ENCODE measurements at regions not wholly inside any gene's neighbourhood (a gene's known extent, or its start where the extent isn't known, plus 50 kb on each side); places are given as distances from the start of the nearest gene placed in this dataset.

DNA sequence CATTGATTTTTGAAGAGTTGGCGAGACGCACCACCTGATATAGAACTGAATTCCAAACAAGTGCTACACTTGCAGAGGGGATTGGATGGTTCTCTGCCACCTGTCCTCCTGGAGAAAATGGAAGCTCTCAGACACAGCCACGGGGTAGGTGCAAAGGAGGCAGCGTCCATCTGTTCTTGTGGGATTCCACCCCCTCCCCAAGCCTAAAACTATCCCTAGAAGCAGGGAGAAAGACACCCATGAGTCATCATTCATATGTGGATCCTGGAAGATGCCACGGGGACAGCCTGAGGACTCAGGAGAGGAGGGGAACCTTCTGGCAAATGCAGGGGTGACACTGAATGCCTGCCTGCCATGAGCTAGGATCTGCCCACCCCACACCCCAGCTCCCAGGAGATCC lies 171.3 kb upstream of the CST7 start:
- no peak for DNase-seq (ENCODE audit: low read depth, low spot score)

DNA sequence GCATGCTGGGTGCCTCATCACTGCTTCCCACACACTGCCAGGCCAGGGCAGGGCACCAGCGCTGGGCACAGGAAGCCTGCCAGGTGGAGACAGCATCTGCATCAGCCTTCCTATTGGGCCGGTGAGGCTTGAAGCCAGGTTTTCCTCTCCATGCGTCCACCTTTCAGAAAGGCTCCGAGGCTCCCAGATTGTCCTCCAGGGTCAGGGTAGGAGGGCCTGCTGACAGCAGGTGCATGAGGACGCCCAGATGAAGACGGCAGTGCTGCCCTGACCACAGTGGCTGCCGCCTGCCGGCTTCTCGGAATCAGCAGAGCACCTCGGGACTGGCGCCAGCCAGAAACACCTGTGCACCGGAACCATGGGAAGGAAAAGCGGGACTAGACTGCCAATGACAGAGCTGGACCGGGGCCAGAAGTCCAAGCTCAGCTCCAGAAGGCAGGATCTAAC lies 170.5 kb upstream of the CST7 start:
- DNase-seq (ENCODE audit: low read depth, low spot score) = no peak

DNA sequence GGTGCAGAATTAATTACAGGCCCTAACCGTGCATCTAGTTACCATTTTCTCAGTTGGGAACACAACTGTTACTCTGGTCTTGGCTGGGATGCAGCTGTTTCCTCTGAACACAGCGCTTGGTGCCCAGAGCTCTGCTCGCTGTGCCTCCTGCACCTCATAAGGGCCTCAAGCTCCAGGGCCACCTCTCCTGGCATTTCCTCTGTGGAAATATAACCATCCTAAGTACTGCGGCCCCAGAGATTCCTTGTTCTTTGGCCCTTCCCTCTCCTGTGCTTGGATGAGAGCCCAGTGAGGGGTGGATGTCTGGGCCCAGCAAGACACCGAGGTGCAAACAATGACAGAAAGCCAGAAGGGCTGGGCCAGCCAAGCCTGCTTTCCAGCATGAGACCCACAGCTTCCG lies 169.9 kb upstream of the CST7 start:
- DNase-seq (ENCODE audit: low read depth, low spot score) = no peak

DNA sequence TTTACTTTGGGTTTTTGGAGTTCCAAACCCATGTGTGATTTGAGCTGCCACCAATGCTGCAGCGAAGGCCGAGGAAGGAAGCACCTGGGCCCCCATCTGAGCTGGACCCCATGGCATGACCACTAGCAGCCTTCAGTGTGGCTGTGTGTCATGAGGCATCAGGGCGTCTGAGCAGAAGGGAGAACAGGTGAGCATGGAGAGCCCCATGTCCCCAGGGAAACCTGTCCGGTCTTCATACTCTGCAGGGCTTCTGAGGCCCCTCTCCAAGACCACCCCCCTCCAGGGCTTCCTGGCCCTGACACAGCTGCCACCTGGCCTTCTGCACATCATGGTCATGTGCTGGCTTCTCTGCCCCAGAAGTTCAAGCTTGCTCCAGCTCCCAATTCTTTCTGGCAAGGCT lies 169.1 kb upstream of the CST7 start:
- DNase-seq (ENCODE audit: low read depth, low spot score) = no peak

DNA sequence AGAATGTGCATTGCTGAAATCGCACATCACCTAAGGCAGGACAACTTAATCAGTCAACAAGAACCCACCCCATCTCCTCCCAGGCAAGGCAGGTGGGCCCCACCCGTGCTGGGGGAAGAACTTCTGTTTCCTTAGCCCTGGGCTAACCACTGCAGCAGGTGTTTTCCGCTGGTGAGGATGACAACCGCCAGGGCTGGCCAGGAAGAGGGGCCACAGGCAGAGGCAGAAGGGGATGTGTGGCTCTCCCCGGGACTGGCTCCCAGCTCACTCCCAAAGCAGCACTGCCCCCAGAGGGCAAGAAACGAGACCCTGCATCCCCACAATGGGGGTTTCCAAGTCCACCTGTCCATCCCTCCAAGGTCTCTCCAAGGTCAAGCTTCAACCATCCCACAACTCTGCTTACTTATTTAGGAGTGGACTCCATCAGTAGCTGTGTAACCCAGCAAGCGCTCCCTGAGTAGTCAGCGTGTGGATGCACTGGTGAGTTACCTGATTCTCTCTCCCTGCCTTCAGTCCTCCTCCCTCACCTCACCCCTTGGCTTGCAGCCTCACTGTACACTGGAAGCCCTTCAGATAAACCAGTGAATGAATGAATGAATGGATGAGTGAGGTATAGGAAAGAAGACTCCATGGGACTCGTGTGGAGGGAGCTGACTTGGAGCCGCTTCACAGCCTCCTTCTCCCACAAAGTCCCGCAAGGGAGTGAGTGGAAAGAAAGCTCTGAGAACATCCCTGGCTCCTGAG lies 168.2 kb upstream of the CST7 start:
- DNase-seq (ENCODE audit: low read depth, low spot score) = no peak

DNA sequence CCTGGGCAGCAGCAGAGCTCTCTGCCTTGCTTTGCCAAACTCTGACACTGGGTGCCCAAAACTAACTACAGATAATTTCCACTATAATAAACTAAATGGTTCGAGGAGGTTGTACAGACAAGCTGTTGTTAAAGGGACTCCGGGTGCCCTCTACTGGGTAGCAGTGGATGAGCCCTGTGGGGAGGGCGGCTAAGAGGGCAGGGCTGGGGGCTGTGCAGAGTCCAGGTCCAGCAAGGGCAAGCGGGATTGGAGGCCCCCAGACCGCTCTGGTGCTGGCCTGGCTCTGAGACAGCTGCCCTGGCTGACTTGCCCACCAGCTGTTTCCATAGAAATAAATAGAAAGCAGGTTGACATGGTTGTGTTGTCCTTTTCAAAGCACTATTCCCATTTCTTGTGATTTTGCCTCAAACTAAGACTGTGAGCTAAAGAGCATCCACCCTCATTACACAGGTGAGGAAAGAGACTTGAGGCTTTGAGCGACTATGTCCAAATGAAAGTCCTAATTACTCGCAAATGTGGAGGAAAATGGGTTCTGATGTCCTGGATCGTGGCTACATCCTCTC lies 167.6 kb upstream of the CST7 start:
- DNase-seq (ENCODE audit: low read depth, low spot score) = no peak

DNA sequence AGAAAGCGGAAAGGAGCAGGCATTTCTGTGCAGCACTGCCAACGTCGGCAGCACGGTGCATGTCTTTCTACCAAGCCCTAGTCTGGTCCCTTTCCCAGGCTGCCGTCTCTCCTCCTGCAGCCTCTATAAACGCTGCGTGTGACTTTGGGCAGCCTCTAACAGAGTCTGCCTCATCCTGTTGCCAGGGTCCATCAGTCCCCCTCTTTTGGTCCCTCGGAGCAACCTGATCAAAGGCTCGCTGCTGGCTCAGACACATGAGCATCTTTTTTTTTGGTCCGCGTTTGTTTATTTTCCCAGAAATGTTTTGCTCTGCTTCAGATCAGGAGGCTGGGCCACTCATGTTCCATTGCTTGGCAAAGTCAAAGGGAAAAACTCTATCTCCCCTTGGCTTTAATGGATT lies 166.8 kb upstream of the CST7 start:
- no peak for DNase-seq (ENCODE audit: low read depth, low spot score)

DNA sequence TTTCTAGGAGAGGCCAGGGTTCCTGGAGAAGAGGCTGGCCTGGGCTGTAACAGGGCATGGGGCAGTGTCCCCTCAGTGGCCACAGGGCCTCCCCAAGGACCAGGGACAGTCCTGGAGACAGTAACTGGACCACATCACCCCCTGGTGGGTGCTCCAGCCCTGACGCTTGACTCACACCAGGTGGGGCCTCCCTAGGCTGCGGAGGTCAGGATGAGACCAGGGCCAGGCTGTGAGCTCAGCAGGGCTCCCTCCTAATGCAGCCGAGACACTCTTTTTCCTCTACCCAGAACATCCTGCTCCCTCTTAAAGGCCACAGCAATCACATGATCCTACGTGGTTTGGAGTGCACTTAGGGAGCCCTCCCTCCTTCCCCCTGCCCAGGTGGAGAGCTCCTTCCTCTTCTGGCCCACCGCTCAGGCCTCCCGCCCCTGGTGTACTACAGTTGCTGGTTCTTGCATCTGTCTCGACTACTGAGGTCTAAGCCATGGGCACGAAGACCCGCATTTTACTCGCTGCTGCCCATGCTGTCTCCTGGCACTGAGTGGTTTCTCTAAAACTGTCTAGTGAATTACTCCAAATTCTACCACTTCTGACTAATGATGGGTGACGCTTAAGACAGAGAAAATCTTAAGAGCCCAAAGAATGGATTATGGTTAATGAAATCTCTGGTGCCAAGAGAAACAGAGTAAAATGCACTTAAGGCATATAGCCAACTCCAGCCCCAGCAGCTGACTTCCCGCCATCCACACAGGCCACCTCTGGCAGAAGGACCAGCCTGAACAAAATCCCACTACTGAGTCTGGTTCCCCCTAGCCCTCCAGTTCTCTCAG lies 166.1 kb upstream of the CST7 start:
- no peak for DNase-seq (ENCODE audit: low read depth, low spot score)

DNA sequence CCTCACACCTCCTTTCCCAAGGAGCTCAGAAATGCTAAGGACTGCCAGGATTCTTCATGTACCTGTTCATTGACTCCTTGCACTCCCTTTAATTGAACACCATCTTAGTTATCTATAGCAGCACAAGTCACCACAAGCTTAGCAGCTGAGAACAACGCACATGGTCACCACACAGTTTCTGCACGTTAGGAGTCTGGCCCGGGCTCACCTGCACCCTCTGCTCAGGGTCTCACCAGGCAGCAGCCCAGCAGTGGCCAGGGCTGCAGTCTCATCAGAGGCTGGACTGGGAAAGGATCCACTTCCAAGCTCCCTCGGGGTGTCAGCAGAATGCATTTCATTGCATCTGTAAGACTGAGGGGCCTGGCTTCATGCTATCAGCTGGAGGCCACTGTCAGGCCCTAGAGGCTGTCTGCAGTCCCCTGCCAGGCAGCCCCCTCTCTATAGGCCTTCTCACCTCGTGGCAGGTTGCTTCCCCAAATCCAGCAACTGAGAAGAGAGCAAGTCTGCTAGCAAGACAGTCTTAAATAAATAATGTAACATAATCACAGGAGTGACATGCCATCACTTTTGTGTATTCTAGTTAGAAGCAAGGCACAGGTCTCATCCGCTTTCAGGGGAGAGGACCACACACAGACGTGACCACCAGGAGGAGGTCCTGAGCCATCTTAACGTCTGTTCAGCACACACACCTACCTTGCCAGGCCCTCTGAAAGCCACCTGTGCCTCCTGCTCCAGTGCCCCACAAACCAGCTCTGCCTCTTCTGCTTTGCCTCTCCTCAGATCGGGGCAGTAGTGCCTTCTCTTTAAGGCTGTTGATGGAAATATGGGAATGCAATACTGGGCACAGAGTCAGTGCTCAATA lies 165.2 kb upstream of the CST7 start:
- no peak for DNase-seq (ENCODE audit: low read depth, low spot score)

DNA sequence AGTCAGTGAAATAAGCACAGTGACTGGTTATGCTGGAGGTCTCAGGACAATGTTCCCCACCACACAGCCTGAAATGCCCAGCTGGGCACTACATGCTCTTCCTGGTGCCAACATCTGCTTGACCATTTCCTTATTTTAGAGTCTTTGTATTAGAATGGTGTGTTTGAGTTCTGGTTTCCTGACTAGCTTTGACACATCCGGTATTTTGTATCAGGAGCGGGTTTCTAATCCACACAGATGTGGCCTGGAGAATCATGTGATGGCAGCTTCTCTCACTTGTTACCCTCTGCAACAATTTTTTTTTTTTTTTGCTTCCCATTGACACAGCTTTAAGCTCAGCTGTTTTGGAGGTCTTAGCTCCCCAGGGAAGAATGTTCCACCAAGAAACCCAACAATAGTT lies 164.5 kb upstream of the CST7 start:
- DNase-seq (ENCODE audit: low read depth, low spot score) = no peak

DNA sequence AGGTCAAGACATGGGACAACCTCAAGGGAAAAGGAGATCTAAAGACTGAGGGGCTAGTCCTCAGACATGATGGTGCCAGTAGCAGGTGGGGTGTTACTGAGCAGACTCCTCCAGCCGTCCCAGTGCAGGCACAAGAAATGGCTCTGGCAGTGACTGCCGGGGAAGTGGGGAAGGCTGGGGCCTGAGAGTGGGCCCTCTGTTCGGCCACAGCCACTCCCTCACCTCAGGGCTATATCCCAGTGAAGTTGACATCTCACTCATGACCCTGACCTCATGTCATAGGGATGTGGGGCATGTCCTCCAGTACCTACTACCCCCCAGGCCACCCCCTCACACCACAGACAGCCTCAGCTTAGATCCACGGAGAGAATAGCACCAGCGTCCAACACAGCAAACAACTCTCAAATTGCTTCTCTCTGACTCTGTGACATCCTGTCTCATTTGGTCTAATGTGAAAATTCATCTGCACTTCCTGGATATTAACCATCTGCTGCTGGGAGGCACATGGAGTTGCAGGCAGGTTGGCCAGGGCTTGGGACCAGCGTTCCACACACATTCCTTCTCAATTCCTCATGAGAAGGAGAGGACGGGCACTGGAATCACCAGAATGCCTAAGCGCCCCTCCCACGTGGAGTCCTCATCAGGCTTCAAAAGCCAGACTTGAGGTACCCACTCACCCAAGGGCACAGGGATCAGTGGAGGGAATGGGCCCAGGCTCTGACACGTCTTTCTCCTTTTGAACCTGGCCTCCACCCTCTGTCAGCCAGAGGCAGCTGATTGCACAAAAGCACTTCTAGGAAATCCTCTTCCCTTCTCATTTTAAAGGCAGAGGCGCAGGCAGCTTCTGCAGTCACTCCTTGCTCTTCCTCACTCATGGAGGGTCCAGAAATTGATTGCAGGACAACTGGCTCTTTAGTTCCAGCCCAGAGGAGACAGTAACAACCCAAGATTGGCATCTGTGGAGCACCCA lies 163.6 kb upstream of the CST7 start:
- DNase-seq (ENCODE audit: low read depth, low spot score) = no peak

DNA sequence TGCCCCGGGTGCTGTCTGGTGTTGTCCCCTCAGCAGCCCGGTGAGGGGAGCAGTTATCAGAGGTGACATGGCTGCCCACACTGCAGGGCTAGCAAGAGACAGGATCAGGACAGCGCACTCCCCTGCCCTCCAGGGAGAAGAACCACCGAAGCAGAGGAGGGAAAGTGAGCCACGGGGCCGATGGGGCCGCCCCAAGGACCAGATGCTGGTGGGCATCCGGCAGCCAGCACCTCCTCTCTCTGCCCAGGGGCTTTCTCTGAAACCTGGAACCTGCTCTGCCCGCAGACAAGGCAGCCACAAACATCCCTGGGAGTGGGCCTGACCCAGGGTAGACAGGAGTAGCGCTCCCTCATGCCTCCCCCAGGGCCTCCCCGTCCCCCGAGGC lies 163.0 kb upstream of the CST7 start:
- DNase-seq (ENCODE audit: low read depth, low spot score) = no peak

DNA sequence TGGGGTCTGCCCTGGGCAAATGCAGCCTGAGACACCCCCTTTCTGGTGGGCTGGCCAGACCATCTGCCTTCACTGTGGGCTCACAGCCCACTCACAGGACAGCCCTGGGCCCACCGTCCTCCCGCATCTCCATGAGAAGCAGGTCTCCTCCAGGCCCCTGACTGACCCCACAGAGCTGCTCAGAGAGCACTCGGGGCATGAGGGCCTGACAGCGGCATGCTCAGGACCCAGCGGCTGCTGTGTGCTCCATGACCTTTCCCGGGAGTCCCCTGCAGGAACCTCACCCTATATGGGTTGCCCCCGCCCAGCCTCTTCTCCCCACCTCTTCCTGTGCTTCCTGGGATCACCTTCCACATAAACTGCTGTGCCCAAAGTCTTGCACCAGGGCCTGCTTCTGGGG lies 162.4 kb upstream of the CST7 start:
- DNase-seq (ENCODE audit: low read depth, low spot score) = no peak

DNA sequence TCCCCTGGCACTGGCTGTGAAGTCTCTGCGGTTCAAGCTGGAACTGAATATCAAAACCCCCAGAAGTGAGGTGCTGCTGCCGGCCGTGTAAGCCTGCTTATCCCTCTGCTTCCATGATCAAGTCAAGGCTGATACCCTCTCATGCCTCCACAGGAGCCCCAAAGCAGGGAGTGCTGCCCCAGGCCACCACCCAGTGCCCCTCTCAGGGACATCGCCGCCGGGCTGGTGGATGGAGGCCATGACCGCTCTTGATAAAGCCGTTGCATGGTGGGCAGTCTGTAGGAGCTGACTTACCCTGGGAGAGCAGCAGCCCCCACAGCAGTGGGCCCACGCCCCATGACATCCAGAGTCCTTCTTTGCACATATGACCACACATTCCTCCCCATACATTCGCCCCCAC lies 162.0 kb upstream of the CST7 start:
- DNase-seq (ENCODE audit: low read depth, low spot score) = no peak

DNA sequence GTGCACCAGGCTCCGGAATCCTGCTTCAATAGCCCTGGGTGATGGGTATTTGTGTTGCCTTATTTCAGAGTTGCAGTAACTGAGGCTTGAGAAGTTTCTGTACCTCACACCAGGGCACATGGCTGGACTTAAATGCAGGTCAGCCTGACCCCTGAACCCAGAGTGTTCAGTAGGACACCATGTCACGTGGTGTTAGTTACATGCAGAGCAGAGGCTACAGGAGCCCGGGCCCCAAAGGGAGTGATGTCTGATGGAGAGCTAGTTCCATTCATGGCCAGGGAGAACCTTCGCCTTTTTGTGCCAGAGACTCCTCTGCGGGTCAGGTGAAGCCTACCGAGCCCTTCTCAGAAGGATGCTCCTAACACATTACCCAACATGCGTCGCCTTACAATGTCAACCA lies 161.4 kb upstream of the CST7 start:
- no peak for DNase-seq (ENCODE audit: low read depth, low spot score)

DNA sequence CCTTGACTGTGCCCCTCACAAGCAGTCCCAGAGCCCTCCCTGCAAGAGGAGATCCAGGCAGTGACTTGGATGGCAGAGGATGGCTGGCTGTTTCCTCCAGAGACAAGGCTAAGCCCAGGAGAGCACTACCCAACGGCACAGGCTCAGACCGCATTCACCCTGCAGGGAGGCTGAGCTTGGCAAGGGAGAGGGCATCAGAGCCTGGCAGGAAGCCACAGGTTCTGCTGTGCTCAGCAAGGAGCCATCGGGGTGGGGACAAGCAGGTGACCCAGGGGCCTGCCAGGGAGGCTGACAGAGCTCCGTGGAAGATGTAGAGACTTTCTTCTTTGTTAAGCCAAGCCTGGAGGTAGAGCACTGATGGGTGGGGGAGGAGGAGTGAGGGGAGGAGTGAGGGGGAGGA lies 159.2 kb upstream of the CST7 start:
- no peak for DNase-seq (ENCODE audit: low read depth, low spot score)

DNA sequence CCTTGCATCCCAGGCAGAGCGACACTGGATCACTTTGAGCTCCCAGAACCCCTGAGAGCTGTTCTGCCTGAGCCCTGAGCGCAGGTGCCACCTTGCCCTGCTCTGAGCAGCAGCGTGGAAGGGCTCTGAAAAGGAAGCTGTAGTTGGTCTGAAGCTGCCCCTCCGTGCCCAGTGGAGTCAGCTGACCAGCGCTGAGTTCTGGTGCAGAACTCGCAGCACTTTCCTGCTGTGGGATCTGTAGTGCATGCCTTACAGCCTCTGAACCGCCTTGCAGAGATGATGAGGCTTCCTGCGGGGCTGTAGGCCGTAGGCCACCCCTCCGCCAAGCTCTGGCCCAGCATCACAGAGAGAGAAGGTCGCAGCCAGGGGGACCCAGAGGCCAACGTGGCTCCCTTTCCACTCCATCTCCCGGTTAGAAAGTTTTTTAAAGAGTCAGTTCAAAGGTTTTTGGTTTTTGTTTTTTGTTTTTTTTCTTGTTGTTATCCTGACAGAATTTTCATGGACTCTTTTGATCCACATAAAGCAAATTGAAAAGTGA lies 158.3 kb upstream of the CST7 start:
- DNase-seq (ENCODE audit: low read depth, low spot score) = no peak

DNA sequence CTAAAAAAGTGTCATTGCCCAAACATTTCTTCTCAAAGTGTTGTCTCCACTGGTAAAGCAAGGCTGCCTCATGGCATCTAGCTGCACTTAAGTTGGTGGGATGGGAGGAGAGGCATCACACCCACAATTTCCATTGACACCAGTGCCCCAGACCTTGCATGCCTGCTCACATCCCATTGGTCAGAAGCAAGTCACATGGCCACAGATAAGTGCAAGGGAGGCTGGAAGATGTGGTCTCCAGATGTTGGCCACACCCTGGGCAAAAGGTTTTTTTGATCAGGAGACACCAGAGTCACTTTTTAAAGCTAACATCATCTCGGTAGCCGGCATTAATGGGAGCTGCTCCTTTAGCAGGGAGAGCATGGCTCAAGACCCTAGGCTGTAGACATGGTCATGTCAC lies 157.1 kb upstream of the CST7 start:
- DNase-seq (ENCODE audit: low read depth, low spot score) = no peak

DNA sequence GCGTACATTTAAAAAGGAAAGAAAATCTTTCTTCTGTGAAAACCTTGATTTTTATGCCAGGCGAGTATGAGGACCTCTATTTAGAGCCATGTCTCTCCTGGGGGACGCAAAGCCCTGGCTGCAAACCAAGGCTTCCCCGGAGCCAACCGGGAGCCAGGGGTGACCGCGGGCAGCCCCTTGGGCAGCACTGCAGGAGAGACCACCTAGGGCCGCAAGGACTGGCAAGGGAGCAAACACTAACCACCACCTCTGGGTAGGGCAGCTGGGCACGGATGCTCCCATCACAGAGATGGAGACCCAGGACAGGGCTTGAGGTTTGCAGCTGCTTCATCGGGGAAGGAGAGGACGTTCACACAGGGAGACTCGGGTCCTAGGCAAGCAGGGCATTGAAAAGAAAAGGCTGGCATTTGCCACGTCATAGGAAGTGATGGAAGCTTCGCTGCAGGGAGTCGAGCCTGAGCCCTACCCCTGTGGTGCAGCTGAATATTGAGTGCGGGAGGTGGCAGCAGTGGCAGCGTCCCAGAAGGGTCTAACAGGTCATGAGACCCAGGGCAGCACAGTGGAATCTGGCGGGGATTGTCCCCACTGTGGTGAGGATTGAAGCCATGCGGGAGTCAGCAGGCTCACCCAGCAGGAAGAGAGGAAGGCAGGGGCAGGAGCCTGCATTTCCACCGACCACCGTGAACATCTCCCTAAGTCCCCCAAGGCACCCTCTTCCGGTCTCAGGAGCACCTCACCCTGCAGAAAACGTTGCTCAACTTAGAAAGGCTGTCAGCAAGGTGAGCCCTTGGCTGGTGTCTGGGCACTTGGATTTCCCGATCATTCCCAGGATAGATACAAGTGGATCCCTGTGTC lies 156.2 kb upstream of the CST7 start:
- DNase-seq (ENCODE audit: low read depth, low spot score) = no peak

DNA sequence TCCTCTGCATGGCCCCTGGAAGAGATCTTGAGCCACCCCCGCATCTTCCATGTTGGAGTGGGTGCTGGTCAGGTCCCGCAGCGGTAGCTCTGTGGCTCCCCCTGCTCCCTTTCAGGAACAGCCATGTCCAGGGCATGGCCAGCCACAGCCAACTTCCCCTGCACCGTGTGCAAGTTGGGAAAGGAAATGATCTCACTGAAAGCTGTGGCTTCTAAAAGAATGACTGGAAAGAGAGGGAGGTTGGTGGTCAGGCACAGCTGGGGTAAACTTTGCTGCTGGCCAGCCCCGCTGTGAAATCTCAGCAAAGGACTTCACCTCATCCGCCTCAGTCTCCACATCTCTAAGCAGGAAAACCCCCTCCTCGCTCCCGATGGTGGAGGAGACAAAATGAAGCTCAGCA lies 153.6 kb upstream of the CST7 start:
- DNase-seq (ENCODE audit: low read depth, low spot score) = no peak
